ES-I3 (cell line): ENCODE measurements at regions not wholly inside any gene's neighbourhood (a gene's known extent, or its start where the extent isn't known, plus 50 kb on each side); places are given as distances from the start of the nearest gene placed in this dataset.

Source experiments
- H3K36me3 ChIP-seq: 2 replicates; pipeline ENCODE4 v1.6.1; 2013; ENCODE audit warnings: mild to moderate bottlenecking, low read length, control low read depth, moderate library complexity; ENCODE audit not compliant: insufficient read depth
- H3K4me1 ChIP-seq: 2 replicates; pipeline ENCODE4 v1.6.1; 2013; ENCODE audit warnings: mild to moderate bottlenecking, control low read depth, low read length; ENCODE audit not compliant: insufficient read depth
- H3K9ac ChIP-seq: 2 replicates; pipeline ENCODE4 v1.6.1; 2013; ENCODE audit warnings: low read depth, mild to moderate bottlenecking, low read length, moderate library complexity
- H3K9me3 ChIP-seq: 2 replicates; pipeline ENCODE4 v1.6.1; 2013; ENCODE audit warnings: mild to moderate bottlenecking, low read length, moderate library complexity; ENCODE audit not compliant: control insufficient read depth, insufficient read depth

- H3K9me3 ChIP-seq = no peaks in the 10 kb centered on the region
- H3K4me1 ChIP-seq = peaks cover 5% of the 10 kb centered on the region; the same call in 1 of the 2 replicates
- no peaks in the 10 kb centered on the region for H3K36me3 ChIP-seq
- H3K9ac ChIP-seq = no peak overlapping the region
Observed at GRCh38 chr5:126358525-126358924, 64.7 kb upstream of the GRAMD2B start.

- Histone ChIP-seq H3K9ac (no peak overlapping the region), H3K36me3 (no peaks in the 10 kb centered on the region), H3K4me1 (no peaks in the 10 kb centered on the region; the same call in 1 of the 2 replicates), H3K9me3 (no peaks in the 10 kb centered on the region)
Observed at GRCh38 chr5:126359884-126360283, 63.3 kb upstream of the GRAMD2B start.

DNA sequence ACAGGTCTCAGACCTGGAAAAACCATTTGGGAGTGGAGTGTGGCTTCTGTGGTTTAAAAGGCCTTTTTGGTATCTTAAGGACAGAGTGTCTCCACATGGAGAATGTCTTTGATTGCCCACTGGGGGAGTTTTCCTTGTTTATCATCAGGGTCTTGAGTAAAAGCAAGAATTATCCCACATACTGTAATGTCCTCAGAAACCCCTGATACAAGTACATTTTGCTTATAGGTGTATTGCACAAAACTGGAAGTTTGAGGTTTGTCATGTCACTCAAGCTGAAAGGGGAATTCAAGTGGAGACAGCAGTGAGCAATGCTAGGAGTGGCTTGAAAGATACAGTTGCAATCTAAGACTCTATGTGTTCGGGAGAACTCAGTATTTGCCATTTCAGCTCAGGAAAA, 62.7 kb upstream of the GRAMD2B start:
- no peaks in the 10 kb centered on the region for H3K36me3 ChIP-seq
- no peaks in the 10 kb centered on the region; the same call in 1 of the 2 replicates for H3K4me1 ChIP-seq
- no peak overlapping the region for H3K9ac ChIP-seq
- no peaks in the 10 kb centered on the region for H3K9me3 ChIP-seq

DNA sequence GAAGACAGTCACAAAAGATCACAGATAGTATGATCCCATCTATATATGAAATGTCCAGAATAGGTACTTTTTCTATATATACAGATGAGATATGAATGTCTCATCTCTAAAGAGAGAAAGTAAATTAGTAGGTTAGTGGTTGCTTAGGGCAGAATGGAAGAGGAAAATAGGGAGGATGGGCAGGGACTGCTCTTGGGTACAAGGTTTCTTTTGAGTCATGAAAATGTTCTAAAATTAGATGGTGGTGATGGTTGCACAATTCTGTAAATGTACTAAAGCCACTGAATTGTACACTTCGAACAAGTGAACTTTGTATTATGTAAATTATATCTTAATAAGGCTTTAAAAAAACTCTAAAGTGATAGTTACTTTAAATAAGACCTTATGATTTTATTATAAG, 59.6 kb upstream of the GRAMD2B start:
- Histone ChIP-seq H3K36me3 (no peaks in the 10 kb centered on the region), H3K9ac (no peak overlapping the region), H3K4me1 (peaks cover 8% of the 10 kb centered on the region), H3K9me3 (no peaks in the 10 kb centered on the region)

- Histone ChIP-seq H3K9ac (no peak overlapping the region), H3K9me3 (no peaks in the 10 kb centered on the region), H3K4me1 (peaks cover 12% of the 10 kb centered on the region), H3K36me3 (no peaks in the 10 kb centered on the region)
Observed at GRCh38 chr5:126364206-126364902, 58.9 kb upstream of the GRAMD2B start.

DNA sequence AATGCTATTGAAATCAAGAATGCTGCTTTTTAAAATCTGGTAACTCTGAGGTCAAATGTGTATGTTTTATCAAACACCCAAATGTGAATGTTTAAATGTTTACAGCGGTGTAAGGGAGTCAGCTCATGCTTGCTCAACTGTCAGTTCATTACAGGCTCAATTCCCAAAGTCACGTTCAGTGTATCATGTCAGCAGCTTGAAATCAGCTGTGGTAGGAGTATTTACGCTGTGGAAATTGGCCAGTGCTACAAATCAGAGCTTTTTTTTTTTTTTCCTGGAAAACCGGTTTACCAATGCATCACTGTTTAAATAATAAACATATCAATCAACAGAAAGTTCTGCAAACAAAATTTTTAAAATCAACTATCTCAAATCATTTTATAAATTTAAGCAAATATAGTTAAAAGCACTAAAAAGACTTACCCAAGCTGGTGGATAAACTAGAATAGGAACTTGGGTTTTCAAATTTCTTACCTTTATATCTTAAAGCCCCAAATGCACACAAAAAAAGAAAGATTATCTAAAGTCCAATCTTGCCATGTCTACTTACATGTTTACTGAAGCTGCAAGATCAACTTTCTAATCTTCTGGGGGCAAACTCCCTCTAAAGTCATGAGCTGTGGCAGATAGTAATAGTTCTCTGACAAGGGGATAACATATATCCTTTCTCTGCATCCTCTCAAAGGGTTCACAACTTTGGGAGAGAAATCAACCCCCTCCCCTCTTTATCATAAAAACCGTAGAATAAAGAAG, 57.6 kb upstream of the GRAMD2B start:
- no peaks in the 10 kb centered on the region for H3K36me3 ChIP-seq
- H3K9ac ChIP-seq = no peak overlapping the region
- peaks cover 25% of the 10 kb centered on the region for H3K4me1 ChIP-seq
- H3K9me3 ChIP-seq = no peaks in the 10 kb centered on the region

GRCh38 chr5:126366199-126366560, 57.0 kb upstream of the GRAMD2B start:
- H3K36me3 ChIP-seq = no peaks in the 10 kb centered on the region
- no peaks in the 10 kb centered on the region for H3K9me3 ChIP-seq
- H3K4me1 ChIP-seq = peaks cover 31% of the 10 kb centered on the region
- no peak overlapping the region for H3K9ac ChIP-seq

DNA sequence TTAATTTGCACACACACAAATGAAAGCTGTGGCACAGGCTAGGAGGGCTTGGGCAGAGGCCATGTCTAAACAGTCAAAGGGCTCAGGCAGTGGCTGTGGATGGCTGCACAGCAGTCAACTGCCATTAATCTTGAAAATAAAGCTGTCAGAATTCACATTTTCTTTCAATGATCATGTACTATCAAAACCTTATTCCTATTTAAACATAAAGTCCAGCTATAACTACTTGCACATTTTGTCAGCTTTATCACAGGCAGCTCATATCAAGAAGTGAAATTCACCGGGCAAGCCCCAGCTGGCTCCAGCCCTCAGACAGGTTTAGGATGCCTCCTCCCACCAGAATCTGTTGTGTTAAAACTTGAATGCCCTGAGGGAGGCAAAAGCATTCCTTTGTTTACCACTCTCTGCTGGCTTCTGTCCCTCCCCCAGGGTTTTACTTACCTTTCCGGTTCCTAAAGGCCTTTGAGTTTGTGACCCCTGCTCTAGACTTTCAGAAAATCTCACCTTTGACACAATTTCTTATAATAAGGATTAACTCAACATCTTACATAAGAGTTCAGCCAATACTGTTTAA, 54.9 kb upstream of the GRAMD2B start:
- Histone ChIP-seq H3K36me3 (no peaks in the 10 kb centered on the region), H3K4me1 (peaks cover 37% of the 10 kb centered on the region), H3K9me3 (no peaks in the 10 kb centered on the region), H3K9ac (no peak overlapping the region)

DNA sequence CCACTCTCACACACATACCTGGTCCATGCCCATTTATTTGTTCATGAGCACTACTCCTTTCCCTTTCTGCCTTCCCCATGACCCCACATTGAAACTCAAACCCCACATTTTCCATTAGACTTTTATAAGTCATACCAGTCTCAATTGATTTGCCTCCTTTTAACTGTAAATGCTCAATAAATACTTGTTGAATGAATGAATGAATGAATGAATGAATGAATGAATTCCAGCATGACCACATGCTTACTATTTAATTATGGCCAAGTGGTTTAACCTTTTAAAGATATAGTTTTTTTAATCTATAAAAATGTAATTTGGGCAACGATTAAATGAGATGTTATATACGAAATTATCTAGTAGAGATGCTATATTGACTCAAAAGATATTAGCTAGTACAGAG, 54.1 kb upstream of the GRAMD2B start:
- H3K4me1 ChIP-seq = peaks cover 41% of the 10 kb centered on the region
- H3K9ac ChIP-seq = no peak overlapping the region
- H3K36me3 ChIP-seq = no peaks in the 10 kb centered on the region
- H3K9me3 ChIP-seq = no peaks in the 10 kb centered on the region

DNA sequence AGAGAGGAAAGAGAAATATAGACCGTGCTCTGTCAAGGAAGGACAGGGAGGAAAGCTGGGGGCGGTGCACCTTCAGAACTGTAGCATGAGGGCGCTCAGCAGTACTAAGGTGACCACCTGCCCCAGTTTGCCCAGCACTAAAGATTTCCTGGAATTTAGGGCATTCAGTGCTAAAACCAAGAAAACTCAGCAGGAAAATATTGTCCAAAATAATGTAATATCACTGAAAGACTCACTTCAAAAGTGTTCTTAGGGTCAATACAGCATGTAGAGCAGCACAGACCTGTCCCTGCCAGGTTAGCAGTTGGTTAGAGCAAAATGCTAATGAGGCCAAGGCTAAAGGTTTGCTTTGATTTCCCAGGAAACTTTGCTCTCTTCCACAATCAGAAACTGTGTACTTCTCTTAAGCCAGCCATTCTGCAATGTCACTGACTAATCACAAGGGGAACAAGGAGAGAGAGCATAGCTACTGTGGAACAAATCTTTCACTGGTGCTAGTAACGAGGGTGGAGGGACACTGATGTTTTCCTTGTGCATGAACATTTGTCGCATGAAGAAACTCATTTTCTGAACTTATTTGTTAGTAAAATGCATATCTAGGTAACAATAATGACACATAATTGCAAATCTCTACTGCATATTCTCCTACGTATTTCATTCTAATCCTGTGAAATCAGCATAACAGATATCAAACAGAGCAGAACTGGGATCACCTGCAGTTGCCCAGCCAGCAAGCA, 53.0 kb upstream of the GRAMD2B start:
- Histone ChIP-seq H3K9me3 (no peaks in the 10 kb centered on the region), H3K4me1 (peaks cover 41% of the 10 kb centered on the region), H3K9ac (no peak overlapping the region), H3K36me3 (no peaks in the 10 kb centered on the region)

- no peaks in the 10 kb centered on the region for H3K36me3 ChIP-seq
- H3K9ac ChIP-seq = no peak overlapping the region
- no peaks in the 10 kb centered on the region for H3K9me3 ChIP-seq
- peaks cover 41% of the 10 kb centered on the region for H3K4me1 ChIP-seq
Observed at GRCh38 chr5:126370796-126371718, 52.2 kb upstream of the GRAMD2B start.

DNA sequence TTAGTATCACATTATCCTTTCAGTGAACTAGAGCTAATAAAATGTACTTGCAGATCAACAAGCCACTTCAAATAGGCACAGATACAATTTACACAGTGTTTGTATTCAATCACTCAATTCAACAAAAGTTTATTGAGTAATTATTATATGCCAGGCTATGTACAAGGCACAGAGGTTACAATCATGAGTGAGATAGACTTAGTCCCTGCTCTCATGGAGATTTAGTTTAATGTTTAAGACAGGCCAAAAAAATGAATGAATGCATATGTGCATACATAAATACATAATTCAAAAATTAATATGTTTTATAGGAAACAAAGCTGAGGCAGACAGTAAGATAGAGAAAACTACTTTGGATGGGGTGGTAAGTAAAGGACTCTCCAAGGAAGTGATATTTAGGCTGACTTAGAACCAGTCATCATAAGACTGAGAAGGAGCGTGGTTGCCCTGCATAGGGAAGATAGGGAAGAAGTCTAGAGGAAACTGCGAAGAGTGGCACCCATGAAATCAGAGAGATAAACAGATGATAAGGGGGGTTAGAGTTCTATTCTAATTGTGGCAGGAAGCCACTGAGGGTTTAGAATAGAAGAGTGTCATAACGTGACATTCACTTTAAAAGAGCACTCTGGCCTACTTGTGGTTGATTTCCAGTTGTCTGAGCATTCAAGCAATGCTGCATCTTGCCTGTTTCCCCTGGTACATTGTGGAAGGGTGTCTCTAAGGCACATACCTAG, 49.7 kb upstream of the GRAMD2B start:
- H3K36me3 ChIP-seq = no peaks in the 10 kb centered on the region
- H3K9ac ChIP-seq = no peak overlapping the region
- H3K9me3 ChIP-seq = no peaks in the 10 kb centered on the region
- peaks cover 34% of the 10 kb centered on the region for H3K4me1 ChIP-seq
